HEK293 (cell line): ENCODE measurements at regions not wholly inside any gene's neighbourhood (a gene's known extent, or its start where the extent isn't known, plus 50 kb on each side); places are given as distances from the start of the nearest gene placed in this dataset.

Experiments used
- SP2 ChIP-seq: fragments of 450-650 bp; formaldehyde crosslinking; IDR thresholded peaks from 2 replicates; pipeline ENCODE4 v1.5.1; 2016; ENCODE audit warnings: missing biosample characterization, missing genetic modification characterization
- YY1 ChIP-seq: fragments of 450-650 bp; formaldehyde crosslinking; IDR thresholded peaks from 2 replicates; pipeline ENCODE4 v1.5.1; 2018; ENCODE audit warnings: missing biosample characterization, missing genetic modification characterization

DNA sequence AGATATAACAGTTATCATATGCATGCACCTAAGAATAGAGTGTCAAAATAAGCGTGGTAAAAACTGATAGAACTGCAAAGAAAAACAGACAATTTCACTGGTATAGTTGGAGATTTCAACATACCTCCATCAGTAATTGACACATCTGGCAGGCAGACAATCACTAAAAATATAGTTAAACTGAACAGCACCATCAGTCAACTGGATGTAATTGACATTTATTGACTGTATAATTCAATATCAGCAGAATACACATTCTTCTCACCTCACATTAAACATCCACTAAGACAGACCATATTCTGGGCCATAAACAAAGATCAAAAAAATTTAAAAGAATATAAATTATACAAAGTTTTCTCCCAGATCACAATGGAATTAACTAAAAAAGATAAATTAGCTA is 378.5 kb upstream of the RGPD4 start:
- TF ChIP-seq SP2 (no peak), YY1 (no peak)
